NB4 (cell line): ENCODE measurements at regions not wholly inside any gene's neighbourhood (a gene's known extent, or its start where the extent isn't known, plus 50 kb on each side); places are given as distances from the start of the nearest gene placed in this dataset.

Experiments
- POLR2A ChIP-seq: IDR thresholded peaks from 2 replicates; pipeline ENCODE4 v1.6.1; 2011; ENCODE audit warnings: mild to moderate bottlenecking; ENCODE audit not compliant: insufficient read length; ENCODE audit errors: extremely low read depth
- TF ChIP-seq, protein P1 (sequence below): IDR thresholded peaks from one replicate; pipeline ENCODE4 v1.5.1; 2012; ENCODE audit warnings: low read depth, low read length

DNA sequence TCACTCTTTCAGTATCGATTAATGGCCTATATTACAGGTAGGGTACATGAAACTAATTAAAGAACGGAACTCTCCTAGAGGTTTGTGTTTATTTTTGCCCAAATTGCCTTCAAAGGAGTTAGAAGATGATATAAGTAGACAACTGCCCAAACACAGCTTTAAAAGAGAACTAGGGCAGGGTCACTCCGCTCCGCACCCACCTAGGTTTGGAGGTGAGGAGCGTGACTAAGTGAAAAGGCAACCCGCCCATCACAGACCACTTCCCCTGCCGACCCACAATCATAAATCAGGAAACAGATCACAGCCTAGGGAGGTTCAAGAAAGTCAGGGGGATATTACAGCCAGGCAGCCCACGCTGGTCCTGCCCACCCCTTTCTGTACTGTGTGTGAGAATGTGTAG, 166.7 kb downstream of the C1D start:
- TF ChIP-seq, protein P1, sequence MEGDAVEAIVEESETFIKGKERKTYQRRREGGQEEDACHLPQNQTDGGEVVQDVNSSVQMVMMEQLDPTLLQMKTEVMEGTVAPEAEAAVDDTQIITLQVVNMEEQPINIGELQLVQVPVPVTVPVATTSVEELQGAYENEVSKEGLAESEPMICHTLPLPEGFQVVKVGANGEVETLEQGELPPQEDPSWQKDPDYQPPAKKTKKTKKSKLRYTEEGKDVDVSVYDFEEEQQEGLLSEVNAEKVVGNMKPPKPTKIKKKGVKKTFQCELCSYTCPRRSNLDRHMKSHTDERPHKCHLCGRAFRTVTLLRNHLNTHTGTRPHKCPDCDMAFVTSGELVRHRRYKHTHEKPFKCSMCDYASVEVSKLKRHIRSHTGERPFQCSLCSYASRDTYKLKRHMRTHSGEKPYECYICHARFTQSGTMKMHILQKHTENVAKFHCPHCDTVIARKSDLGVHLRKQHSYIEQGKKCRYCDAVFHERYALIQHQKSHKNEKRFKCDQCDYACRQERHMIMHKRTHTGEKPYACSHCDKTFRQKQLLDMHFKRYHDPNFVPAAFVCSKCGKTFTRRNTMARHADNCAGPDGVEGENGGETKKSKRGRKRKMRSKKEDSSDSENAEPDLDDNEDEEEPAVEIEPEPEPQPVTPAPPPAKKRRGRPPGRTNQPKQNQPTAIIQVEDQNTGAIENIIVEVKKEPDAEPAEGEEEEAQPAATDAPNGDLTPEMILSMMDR, result no peak
- no peak for TF ChIP-seq POLR2A
